GM12878 (cell line): ENCODE measurements at regions not wholly inside any gene's neighbourhood (a gene's known extent, or its start where the extent isn't known, plus 50 kb on each side); places are given as distances from the start of the nearest gene placed in this dataset.
"Not testable (repeated sequence)": the region's sequence is repeated elsewhere in the genome, so short reads cannot be mapped to it uniquely, and the experiment has no call there.

Experiments
- SIX5 ChIP-seq: IDR thresholded peaks from 2 replicates; pipeline ENCODE4 v1.6.1; 2011; ENCODE audit warnings: mild to moderate bottlenecking, low read depth, low read length, moderate library complexity; ENCODE audit not compliant: severe bottlenecking
- TF ChIP-seq, protein P1 (sequence below): fragments of 150-350 bp; IDR thresholded peaks from 2 replicates; pipeline ENCODE4 v1.6.1; 2016; ENCODE audit warnings: low read depth, low read length
- TF ChIP-seq, protein P2 (sequence below), 3 experiments: IDR thresholded peaks in 2 of 3; conservative IDR thresholded peaks in 1 of 3; 2 replicates each; pipeline ENCODE4 v1.5.1; 2011; ENCODE audit warnings: low read depth in 3 of 3, low read length in 3 of 3, mild to moderate bottlenecking in 3 of 3, control low read depth in 2 of 3, moderate library complexity in 2 of 3, inconsistent platforms in 1 of 3, mixed read lengths in 1 of 3; ENCODE audit not compliant: control insufficient read depth in 2 of 3, insufficient read depth in 1 of 3; ENCODE audit errors: extremely low read depth in 1 of 3

- not testable (repeated sequence) for TF ChIP-seq SIX5
- TF ChIP-seq, protein P1, sequence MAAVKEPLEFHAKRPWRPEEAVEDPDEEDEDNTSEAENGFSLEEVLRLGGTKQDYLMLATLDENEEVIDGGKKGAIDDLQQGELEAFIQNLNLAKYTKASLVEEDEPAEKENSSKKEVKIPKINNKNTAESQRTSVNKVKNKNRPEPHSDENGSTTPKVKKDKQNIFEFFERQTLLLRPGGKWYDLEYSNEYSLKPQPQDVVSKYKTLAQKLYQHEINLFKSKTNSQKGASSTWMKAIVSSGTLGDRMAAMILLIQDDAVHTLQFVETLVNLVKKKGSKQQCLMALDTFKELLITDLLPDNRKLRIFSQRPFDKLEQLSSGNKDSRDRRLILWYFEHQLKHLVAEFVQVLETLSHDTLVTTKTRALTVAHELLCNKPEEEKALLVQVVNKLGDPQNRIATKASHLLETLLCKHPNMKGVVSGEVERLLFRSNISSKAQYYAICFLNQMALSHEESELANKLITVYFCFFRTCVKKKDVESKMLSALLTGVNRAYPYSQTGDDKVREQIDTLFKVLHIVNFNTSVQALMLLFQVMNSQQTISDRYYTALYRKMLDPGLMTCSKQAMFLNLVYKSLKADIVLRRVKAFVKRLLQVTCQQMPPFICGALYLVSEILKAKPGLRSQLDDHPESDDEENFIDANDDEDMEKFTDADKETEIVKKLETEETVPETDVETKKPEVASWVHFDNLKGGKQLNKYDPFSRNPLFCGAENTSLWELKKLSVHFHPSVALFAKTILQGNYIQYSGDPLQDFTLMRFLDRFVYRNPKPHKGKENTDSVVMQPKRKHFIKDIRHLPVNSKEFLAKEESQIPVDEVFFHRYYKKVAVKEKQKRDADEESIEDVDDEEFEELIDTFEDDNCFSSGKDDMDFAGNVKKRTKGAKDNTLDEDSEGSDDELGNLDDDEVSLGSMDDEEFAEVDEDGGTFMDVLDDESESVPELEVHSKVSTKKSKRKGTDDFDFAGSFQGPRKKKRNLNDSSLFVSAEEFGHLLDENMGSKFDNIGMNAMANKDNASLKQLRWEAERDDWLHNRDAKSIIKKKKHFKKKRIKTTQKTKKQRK: not testable (repeated sequence)
- TF ChIP-seq, protein P2, sequence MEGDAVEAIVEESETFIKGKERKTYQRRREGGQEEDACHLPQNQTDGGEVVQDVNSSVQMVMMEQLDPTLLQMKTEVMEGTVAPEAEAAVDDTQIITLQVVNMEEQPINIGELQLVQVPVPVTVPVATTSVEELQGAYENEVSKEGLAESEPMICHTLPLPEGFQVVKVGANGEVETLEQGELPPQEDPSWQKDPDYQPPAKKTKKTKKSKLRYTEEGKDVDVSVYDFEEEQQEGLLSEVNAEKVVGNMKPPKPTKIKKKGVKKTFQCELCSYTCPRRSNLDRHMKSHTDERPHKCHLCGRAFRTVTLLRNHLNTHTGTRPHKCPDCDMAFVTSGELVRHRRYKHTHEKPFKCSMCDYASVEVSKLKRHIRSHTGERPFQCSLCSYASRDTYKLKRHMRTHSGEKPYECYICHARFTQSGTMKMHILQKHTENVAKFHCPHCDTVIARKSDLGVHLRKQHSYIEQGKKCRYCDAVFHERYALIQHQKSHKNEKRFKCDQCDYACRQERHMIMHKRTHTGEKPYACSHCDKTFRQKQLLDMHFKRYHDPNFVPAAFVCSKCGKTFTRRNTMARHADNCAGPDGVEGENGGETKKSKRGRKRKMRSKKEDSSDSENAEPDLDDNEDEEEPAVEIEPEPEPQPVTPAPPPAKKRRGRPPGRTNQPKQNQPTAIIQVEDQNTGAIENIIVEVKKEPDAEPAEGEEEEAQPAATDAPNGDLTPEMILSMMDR (IDR thresholded peaks at IDR 0.05 in 2 of 3, conservative IDR thresholded peaks at IDR 0.05 in 1 of 3; ENCODE audit: control insufficient read depth in 2 of 3, extremely low read depth in 1 of 3, insufficient read depth in 1 of 3, low read depth in 3 of 3, low read length in 3 of 3): not testable (repeated sequence)
Measured at GRCh38 chr2:57418859-57419346, 627.7 kb upstream of the VRK2 start.
